HG03060 (cell line): ENCODE measurements at regions not wholly inside any gene's neighbourhood (a gene's known extent, or its start where the extent isn't known, plus 50 kb on each side); places are given as distances from the start of the nearest gene placed in this dataset.
"Not testable (repeated sequence)": the region's sequence is repeated elsewhere in the genome, so short reads cannot be mapped to it uniquely, and the experiment has no call there.

Source experiments
- ATAC-seq: cut with Tn5 transposase; IDR thresholded peaks from one replicate; pipeline ENCODE4 v1.9.1; 2021; ENCODE audit warnings: low read depth, moderate number of reproducible peaks; ENCODE audit not compliant: unreplicated experiment

DNA sequence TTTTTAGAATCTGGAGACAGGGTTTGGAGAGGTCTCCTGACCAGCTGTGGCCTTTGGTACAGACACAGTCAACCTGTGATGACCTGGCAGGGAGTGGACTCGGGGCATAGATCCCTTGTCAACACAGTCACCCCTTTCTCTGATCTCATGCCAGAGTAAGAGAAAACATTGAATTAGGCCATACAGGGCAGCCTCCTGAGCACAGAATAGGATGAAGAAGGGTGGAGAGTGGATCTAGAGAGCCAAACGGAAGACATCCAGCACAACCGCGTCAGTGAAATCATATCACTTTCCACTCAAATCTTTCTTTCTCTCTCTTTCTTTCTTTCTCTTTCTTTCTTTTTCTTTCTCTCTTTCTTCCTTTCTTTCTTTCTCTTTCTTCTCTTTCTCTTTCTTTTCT lies 145.9 kb upstream of the TBX3 start:
- no peak for ATAC-seq

DNA sequence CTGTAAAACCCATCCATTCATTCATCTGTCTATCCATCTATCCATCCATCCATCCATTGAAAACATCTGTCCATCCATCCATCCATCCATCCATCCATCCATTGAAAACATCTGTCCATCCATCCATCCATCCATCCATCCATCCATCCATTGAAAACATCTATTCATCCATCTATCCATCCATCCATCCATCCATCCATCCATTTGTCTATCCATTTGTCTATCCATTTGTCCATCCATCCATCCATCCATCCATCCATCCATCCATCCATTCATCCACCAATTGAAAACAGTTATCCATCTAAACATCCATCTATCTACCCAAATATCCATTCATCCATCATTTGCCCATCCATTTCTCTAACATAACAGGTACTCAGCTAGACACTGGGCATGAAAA lies 145.3 kb upstream of the TBX3 start:
- not testable (repeated sequence) for ATAC-seq

GRCh38 chr12:114827461-114827860 lies 143.5 kb upstream of the TBX3 start:
- ATAC-seq: no peak

GRCh38 chr12:114826244-114826643 lies 142.3 kb upstream of the TBX3 start:
- ATAC-seq: no peak

DNA sequence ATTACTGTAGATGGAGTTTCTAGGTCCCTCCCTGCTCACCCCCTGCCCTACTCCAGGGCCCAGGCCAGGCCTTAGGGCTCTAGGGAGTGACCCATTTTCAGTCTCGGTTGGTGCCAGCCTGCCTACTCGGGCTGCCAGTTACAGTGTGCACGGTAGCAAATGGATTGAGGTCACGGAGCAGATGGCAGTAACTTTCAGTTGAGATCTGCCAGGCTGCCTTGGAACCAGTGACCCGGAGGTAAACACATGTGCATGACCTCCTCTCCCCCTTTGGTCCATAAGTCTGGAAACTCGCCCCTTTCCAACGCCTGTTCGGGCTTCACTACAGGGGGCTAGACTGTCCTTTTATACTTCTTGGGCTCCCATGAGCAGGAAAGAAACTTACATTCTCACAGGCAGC lies 139.7 kb upstream of the TBX3 start:
- no peak for ATAC-seq

GRCh38 chr12:114821570-114821969 lies 137.6 kb upstream of the TBX3 start:
- no peak for ATAC-seq

- ATAC-seq: no peak
Observed at GRCh38 chr12:114820796-114821195, 136.8 kb upstream of the TBX3 start.

DNA sequence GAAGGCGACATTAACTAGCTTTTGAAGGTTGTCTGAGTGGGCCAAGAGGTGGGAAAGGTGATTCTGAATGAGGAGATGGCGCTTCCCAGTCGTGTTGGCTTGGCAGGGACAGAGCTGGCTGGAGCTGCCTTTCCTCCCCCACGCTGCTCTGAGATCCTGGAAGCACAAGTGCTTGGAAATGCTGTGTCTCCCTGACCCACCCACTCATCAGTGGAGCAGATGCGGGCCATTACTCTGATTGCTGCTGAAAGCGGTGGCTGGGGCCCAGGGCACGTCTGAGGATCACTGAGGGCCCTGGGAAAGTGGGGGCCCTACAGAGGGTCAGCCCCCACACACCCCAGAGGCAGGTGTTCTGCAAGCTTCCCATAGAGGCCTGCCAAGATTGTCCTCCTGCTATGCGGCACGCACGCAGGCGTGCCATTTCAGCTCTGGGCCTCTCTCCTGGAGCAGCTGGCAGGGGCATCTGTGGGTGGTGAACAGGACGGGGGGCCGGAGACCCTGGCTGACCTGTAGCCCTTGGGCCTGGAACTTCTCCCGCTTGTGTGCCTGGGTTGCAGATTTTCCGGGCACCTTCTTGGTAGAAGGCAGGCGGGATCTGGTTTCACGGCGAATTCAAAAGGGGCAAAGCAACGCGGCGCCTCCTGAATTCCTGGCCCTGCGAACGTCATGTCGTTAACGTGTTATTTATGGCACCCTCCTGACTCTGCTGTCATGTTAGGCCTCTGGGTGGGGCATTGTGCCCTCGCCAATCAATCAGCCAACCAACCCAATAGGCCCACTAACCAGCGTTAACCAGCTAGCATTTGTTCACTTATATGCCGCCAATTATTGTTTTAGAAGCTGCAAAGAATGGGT lies 133.8 kb upstream of the TBX3 start:
- no peak for ATAC-seq

DNA sequence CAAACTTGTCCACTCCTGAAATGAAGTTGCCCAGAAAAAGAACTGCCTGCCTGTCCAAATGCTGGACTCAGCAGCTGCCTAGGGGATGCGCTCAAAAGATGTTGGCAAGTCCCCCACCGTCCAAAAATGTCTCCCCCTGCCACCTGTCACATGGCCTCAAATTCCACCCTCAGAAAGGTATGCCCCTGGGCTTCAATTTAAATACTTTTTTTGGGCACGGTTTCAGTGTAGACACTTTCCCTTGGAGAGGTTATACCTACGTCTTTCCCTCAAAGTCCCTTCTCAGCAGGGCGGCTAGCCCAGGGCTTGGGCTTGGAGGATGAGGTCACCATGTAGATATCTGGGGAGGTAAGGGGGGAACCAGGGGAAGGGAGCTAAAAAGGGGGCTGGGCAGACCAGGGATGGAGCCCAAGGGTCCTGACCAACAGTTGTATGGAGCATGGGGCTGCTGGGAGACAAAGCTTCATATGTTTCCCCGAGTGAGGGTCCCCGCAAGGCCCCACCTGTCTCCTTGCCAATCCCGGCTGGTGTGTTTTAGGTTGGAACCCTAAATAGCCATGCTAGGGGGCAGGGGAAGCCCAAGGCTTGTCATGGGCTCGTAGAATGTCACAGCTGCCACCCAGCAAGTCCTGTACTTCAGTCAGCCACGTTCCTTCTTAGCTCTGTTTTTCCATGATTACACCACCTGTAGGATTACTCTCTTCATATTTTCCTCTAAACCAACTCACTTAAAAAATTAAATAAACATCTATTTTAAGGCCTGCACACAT lies 131.2 kb upstream of the TBX3 start:
- no peak for ATAC-seq

DNA sequence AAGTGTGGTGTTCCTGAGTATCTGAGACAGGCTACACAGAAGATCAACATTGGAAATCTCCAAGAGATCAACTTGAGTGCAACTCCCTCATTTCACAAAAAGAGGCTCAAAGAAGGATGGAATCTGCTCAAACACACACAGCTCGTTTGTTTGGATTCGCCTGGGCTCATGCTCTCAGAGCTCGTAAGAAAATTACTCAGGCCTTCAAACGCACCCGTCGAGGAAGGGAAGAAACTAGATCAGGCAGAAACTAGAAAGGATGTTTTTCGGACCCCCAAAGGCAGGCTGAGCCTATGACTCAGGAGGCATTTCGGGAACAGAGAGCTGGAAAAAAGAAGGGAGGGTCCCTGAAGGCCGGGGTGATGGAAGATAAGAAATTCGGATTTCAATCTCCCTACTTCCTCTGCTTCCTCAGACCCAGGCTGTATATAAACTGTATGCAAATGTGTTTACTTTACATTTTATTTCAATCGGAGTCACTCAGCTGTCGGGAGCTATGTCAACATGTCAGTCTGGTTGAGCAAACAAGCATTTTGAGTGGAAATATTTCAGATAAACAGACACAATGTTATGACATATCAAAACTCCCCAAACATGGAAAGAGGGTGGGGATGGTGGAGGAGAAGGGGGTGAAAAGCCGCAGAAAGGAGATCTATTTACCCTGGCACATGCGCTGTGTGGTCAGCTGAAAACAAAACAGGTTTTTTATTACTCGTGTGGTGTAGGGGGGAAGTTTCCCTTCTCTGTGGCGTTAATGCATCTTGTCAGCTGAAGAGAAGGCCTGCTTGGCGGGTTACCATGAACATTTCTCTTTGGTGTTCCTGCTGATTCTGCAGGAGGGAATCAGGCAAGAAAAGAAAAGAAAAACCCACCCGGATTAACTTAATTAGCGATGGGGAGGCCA lies 129.1 kb upstream of the TBX3 start:
- no peak for ATAC-seq

DNA sequence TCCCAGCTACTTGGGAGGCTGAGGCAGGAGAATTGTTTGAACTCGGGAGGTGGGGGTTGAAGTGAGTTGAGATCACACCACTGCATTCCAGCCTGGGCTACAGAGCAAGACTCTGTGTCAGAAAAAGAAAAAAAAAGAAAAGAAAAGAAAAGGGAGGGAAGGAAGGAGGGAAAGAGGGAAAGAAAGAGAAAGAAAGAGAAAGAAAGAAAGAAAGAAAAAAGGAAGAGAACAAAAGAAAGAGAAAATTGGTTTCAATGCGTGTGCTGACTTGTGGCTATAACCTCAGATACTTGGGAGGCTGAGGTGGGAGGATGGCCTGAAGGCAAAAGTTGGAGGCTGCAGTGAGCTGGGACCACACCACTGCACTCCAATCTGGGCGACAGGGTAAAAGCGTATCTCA lies 128.4 kb upstream of the TBX3 start:
- ATAC-seq: no peak

- ATAC-seq: no peak
Observed at GRCh38 chr12:114809097-114809496, 125.1 kb upstream of the TBX3 start.

- not testable (repeated sequence) for ATAC-seq
Observed at GRCh38 chr12:114801381-114801780, 117.4 kb upstream of the TBX3 start.

- ATAC-seq: not testable (repeated sequence)
Observed at GRCh38 chr12:114800566-114800965, 116.6 kb upstream of the TBX3 start.

GRCh38 chr12:114799574-114800487 lies 115.9 kb upstream of the TBX3 start:
- no peak for ATAC-seq

GRCh38 chr12:114794049-114794558 lies 110.1 kb upstream of the TBX3 start:
- no peak for ATAC-seq

GRCh38 chr12:114790276-114790675 lies 106.3 kb upstream of the TBX3 start:
- ATAC-seq: no peak

DNA sequence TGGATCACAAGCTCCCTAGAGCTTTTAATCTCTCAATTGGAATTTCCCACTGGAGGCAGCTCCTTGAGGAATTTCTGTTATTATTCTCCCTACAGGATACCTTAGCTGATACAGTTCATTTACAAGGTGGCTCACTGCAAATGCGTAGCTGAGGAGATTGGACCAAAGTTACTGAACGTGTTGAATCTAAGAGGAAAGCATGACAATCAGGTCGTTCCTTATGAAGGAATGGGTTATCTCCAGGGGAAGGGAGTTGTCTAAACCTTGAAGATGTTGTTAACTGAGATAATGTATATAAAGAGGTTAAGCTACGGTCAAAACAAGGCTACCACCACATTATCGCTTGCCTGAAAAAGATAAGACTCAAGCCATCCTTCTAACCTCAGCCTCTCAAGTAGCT lies 105.8 kb upstream of the TBX3 start:
- ATAC-seq: no peak

GRCh38 chr12:114789276-114789675 lies 105.3 kb upstream of the TBX3 start:
- ATAC-seq: no peak

DNA sequence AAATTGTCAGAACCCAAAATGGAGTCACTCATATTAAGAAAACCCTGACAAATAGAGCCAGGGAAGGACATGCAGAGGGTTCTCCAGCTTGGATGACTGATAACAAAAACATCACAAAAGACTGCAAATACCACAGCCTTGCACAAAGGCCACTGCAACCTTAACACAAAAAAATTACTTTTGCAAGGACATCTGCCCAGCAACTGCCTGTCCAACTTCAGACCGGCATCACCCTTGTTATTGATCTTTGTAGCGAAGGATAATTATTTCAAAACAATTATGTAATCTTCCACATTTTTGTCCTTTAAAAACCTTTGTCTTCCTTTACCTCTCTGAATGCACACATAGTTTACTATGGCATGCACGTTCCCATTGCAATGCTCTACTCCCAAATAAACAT lies 100.6 kb upstream of the TBX3 start:
- ATAC-seq: no peak
